GM18858 (cell line): ENCODE measurements at regions not wholly inside any gene's neighbourhood (a gene's known extent, or its start where the extent isn't known, plus 50 kb on each side); places are given as distances from the start of the nearest gene placed in this dataset.

Experiments used
- ATAC-seq: cut with Tn5 transposase; IDR thresholded peaks from one replicate; pipeline ENCODE4 v1.9.1; 2021; ENCODE audit not compliant: unreplicated experiment

DNA sequence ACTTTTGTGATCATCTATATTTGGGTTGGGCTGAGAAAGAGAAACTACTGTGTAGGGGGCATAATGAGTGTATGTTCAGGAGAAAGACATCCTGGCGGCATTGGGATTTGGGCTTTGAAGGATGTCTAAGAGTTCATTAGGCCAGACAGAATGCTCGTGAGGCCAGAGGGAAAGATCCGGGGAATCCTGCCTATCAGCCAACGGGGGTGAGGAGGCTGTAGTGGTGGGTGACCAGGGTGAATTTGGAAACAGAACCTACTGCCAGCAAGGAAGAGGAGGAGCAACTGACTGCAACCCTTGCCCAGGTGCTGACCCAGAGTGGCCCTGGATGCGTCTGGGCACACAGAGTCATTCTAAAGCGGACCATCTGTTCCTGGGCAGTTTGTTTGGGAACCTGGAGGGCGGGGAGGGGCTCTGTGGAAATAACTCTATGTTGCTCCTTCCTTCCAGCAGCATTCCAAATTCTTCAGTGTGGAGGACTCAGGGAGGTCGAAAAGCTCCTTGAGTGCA lies 56.9 kb upstream of the ECE1 start:
- no peak for ATAC-seq

DNA sequence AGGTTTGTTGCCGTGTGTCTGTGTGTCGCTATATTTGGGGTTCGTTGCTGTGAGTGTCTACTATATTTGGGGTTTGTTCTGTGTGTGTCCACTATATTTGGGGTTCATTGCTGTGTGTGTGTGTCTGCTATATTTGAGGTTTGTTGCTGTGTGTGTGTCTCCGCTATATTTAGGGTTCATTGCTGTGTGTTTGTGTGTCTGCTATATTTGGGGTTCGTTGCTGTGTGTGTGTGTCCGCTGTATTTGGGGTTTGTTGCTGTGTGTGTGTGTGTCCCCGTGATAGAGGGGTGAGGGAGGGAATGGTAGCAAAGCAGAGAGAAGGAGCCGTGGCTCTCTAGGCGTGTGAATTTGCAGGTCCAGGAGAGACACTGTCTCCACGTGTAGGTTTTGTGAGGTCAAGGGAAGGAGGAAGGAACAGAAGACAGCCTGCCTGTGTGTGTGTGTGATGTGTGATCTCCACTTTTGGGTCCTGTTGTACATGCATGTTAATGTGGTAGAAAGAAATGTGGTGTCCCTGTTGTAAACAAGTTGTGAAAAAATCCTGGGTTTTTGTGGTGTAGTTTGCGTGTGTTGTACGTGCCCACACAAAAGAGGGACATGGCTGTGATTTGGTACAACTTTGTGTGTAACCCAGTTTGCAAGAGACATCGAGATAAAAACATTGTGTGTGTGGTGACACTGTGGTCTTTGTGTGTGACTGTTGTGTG lies 56.3 kb upstream of the ECE1 start:
- no peak for ATAC-seq

DNA sequence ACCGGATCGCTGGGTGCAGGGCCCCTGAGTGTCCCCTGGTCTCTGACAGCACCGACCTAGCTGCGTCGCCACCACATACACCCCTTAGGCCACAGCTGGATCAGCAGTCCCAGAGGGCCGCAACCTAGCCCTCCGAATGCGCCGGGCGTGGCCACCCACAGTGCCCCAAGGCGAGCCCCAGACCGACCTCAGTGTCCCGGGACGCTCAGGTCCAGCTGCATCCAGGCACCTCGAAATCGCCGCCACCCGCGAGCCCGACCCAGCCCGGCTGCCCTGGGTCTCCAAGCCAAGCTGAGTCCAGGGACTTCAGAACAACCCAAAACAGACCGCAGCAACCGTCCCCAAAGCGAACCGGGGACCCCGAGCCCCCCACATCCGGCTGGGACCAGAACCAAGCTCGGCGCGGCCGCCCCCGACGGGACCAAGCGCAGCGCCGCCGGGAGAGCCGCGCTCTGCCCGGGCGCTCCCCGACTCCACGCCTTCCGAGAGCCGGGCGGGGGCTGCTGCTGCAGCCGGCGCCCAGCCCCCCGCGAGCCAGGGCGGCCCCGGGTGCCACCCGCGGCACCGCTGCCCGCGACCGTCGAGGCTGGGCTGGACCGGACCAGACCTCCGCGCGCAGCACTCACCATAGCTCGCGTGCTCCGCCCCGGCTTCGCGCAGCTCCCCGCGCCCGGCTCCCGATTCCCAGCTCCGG lies 54.6 kb upstream of the ECE1 start:
- ATAC-seq: peak; percentile 15

DNA sequence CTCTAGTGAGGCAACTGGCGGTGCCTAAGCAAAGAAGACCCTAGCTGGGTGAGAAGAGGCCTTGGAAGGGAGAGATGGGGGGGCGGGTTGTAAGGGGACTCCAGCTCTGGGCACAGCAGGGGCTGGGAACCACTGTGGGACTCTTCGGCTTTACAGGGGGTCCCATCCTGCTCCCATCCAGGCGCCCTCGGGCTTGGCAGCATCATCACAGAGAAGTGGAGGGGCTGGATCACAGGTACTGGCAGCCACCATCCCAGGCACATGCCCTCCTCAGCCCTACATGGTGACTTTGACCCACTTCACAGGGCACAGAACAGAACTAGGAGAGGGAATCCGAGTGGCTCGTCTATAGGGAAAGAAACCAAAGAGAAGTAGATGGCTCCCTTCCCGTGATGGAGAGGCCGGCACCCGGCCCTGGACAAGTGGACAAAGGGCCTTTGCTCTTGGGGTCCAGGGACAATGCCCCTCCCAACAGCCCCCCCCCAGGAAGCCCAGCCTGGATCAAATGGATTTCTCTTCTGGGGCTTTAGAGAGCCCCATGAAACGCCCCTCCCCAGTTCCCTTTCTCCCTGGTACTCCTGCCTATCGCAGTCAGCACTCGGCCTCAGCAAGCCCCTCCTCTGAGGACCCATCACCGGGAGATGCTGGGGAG lies 54.0 kb upstream of the ECE1 start:
- ATAC-seq: no peak

DNA sequence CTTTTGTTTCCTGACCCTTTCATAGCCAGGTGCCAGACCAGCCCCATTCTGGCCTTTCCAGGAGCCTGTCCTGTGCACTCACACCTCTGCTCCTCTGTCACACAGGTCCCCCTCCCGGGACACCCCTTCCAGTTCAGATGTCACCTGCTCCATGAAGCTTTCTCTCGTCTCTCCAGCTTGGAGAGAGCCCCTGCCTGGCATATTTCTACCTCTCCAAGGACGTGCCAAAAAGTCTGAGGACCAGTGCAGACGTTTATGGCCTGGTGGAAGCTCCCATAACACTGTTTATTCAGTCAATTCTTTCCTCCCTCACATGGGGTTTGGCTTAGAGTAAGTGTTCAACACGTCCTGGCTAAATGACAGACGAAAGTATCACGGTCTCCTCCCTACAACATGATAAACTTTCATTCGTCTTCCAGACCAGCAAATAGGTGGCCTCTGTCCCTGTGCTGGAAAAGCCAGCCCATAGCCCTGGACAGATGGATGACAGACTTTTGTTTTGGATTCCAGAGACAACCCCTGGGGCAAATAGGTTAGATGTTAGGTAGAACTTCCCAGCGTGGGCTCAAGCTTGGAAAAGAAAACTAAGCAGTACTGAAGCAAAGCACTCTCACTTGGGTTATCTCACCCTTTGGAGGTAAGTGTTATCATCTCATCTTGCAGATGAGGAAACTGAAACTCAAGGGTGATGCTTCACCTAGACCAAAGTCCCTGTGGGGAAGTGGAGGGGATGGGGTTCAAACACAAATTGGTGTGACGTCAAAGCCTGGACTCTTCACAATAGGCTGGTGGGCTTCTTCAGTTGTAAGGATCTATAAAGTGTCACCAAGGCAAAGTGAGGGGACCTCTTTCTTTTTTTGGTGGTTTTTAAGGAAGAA lies 52.9 kb upstream of the ECE1 start:
- no peak for ATAC-seq

DNA sequence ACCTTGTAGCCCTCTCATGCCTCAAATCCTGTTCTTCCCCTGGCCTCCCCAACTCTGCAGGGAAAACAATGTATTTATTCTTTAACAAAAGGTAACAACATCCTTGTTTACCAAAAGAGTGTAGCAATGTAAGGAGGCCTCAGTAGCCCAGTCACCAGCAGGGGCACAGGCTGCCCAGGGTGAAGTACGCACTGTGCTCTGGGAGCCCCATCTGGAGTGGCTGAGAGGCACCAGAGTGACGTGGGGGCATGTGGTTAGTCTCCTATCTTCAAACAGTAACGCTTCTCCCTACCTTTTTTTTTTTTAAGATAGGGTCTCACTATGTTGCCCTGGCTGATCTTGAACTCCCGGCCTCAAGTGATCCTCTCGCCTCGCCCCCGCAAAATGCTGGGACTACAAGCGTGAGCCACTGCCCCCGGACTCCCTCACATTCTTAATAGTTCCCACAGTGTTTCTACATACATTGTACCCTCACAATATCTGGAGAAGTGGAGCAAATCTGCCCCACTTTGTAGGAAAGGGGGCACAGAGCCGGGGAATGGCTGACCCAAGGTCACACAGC lies 51.3 kb upstream of the ECE1 start:
- no peak for ATAC-seq

DNA sequence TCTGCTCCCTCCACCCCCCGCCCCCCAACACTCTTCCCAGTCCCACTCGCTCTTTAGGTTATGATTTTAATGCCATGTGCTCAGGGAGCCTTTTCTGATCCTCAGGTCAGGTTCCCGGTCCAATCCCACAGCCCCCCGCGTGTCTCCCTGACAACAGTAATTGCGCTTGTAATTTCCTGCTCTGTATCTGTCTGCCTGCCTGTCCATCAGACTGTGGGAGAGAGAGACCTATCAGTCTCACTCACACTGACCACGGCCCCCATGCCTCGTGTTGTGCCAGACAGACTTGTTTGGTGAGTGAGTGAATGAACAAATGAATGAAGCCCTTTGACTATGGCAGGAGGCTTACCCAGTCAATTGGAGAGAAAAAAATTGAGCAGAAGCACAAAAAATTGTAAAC lies 50.8 kb upstream of the ECE1 start:
- no peak for ATAC-seq

DNA sequence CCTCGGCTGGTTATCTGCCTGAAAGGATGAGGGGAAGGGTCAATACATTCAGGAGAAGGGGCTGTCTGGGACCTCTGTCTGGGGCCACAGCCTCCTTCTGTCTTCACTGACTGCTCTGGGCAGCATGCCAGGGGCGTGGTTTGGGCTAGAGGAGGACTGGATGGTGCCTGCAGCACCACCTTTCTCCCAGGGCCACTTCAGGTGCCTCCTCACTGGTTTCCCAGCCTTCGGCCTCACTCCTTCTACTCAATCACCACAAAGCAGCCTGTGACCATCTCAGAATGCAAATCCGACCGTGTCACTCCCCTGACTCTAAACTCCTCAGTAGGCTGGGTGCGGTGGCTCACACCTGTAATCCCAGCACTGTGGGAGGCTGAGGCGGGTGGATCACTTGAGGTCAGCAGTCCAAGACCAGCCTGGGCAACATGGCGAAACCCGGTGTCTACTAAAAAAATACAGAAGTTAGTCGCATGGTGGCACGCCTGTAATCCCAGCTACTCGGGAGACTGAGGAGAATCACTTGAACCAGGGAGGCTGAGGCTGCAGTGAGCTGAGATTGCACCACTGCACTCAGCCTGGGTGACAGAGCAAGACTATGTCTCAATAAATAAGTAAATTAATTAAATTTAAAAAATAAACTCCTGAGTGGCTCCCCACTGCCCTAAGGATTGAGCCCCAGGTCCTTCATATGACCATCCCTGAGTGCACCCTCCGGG lies 50.1 kb upstream of the ECE1 start:
- ATAC-seq: no peak
